Neural progenitor cell (in vitro differentiated cells): ENCODE measurements at regions not wholly inside any gene's neighbourhood (a gene's known extent, or its start where the extent isn't known, plus 50 kb on each side); places are given as distances from the start of the nearest gene placed in this dataset.

Source experiments
- EZH2 ChIP-seq: fragments of 200-600 bp; sonication (generic); IDR thresholded peaks from 2 replicates; pipeline ENCODE4 v1.6.1; 2017; ENCODE audit warnings: antibody characterized with exemption, mild to moderate bottlenecking, moderate library complexity
- EZH2phosphoT487 ChIP-seq: fragments of 200-600 bp; sonication (generic); IDR thresholded peaks from 2 replicates; pipeline ENCODE4 v1.6.1; 2017; ENCODE audit warnings: antibody characterized with exemption
- TF ChIP-seq, protein P1 (sequence below): fragments of 200-600 bp; sonication (generic); IDR thresholded peaks from 2 replicates; pipeline ENCODE4 v1.5.1; 2017; ENCODE audit warnings: antibody characterized with exemption, mild to moderate bottlenecking

DNA sequence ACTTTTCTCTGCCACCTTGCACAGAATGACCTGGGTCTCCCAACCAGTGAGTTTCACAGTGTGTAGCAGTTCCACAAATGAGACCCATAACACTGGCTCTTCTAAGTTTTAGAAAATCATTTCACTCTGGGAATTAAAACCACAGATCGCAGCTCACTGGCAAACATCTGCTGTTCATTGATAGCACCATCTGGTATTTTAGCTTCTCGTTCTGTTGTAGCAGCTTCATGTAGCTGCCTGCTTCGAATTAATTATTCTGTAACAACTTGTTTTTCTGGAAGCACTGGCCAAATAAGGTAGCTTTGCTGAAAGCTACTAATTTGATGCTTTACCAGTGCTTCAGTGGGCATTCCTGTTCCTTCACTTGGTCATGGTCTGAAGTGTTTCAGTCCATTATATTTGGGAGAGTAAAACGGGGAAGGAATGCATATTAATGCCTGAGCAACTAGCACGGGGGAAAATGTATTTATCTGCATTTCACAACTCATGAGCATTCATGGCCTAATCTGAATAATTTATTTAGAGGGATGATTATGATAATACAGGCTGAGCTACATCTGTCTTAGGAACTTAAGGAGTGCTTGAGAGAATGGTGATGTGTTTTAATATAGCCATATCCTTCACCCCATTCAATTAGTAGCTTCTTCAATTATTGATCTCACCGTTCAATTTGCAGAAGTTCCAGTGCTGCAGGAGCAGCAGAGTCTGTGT, 447.4 kb downstream of the XPNPEP1 start:
- TF ChIP-seq, protein P1, sequence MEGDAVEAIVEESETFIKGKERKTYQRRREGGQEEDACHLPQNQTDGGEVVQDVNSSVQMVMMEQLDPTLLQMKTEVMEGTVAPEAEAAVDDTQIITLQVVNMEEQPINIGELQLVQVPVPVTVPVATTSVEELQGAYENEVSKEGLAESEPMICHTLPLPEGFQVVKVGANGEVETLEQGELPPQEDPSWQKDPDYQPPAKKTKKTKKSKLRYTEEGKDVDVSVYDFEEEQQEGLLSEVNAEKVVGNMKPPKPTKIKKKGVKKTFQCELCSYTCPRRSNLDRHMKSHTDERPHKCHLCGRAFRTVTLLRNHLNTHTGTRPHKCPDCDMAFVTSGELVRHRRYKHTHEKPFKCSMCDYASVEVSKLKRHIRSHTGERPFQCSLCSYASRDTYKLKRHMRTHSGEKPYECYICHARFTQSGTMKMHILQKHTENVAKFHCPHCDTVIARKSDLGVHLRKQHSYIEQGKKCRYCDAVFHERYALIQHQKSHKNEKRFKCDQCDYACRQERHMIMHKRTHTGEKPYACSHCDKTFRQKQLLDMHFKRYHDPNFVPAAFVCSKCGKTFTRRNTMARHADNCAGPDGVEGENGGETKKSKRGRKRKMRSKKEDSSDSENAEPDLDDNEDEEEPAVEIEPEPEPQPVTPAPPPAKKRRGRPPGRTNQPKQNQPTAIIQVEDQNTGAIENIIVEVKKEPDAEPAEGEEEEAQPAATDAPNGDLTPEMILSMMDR, result no peak
- TF ChIP-seq EZH2, result no peak
- TF ChIP-seq EZH2phosphoT487, result no peak
